Astrocyte of the spinal cord (primary cell): ENCODE measurements at regions not wholly inside any gene's neighbourhood (a gene's known extent, or its start where the extent isn't known, plus 50 kb on each side); places are given as distances from the start of the nearest gene placed in this dataset.
A peak's percentile ranks its signal among the peaks of the same experiment; 100 is the strongest.

Experiments used
- DNase-seq: peaks from one replicate; pipeline ENCODE4 v3.0.0; 2011; ENCODE audit warnings: low read depth, low spot score
- H3K4me3 ChIP-seq: 2 replicates; pipeline ENCODE4 v1.5.1; 2011; ENCODE audit warnings: low read depth, mild to moderate bottlenecking, low read length, moderate library complexity
- CTCF ChIP-seq: IDR thresholded peaks from 2 replicates; pipeline ENCODE4 v1.5.1; 2012; ENCODE audit warnings: low read depth, mild to moderate bottlenecking, low read length, inconsistent platforms
- in situ Hi-C: cut with HindIII; loops from 2 replicates; pipeline ENCODE4 v1.10.0; 2017; ENCODE audit warnings: low sequenced_read_pairs

- TF ChIP-seq CTCF: no peak
- H3K4me3 ChIP-seq: no peak overlapping the region
- DNase-seq: no peak
- in situ Hi-C loops: no loop called here
These were observed 69.5 kb upstream of the ELOVL5 start for GRCh38 chr6:53418288-53418687.

GRCh38 chr6:53417141-53417540, 68.4 kb upstream of the ELOVL5 start:
- DNase-seq: no peak
- TF ChIP-seq CTCF: peak; percentile 7
- in situ Hi-C loops: no loop called here
- no peak overlapping the region for H3K4me3 ChIP-seq

GRCh38 chr6:53413326-53413725, 64.6 kb upstream of the ELOVL5 start:
- H3K4me3 ChIP-seq: no peak overlapping the region
- TF ChIP-seq CTCF: no peak
- in situ Hi-C loops: no loop called here
- no peak for DNase-seq

- no peak for TF ChIP-seq CTCF
- in situ Hi-C loops: no loop called here
- no peak overlapping the region for H3K4me3 ChIP-seq
- no peak for DNase-seq
These were observed 64.0 kb upstream of the ELOVL5 start for GRCh38 chr6:53412751-53413150.

- DNase-seq: no peak
- no peak for TF ChIP-seq CTCF
- in situ Hi-C loops: no loop called here
- no peak overlapping the region for H3K4me3 ChIP-seq
These were observed 63.4 kb upstream of the ELOVL5 start for GRCh38 chr6:53412021-53412715.

GRCh38 chr6:53411451-53411850, 62.7 kb upstream of the ELOVL5 start:
- H3K4me3 ChIP-seq: no peak overlapping the region
- DNase-seq: no peak
- in situ Hi-C loops: no loop called here
- TF ChIP-seq CTCF: no peak
